ENCODE measurements at regions not wholly inside any gene's neighbourhood (a gene's known extent, or its start where the extent isn't known, plus 50 kb on each side); places are given as distances from the start of the nearest gene placed in this dataset.
A peak's percentile ranks its signal among the peaks of the same experiment; 100 is the strongest.

DNA sequence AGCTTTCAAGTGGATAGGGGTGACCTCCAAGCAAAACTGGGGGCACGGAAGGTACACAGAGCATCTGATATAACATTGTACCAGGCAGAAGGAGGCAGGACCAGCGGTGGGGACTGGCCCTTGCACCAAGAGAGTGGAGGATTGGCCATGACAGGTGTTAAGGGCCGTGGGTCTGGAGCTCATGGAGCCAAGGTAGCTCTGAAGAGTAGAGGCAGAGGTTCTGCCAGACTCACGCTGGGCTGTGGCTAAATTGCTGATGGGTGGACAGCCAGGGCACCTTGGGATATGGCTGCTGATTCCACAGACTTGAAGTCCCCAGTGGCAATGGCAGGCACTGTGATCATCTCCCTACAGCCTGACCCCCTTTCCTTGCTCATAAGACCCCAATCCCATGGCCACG is 65.9 kb upstream of the NKD1 start:
- H3K9me3 ChIP-seq, result peaks cover 0 to 6% (median 3%) of the 10 kb centered on the region in 4 donors
- H3K4me3 ChIP-seq, result no peak overlapping the region
- WGBS, 2 donors, result 78 to 87% methylated on average over 4 of the region's 5 CpGs
- no peaks in the 10 kb centered on the region for H3K36me3 ChIP-seq
- no peak overlapping the region for H3K27ac ChIP-seq
- TF ChIP-seq, protein P1, sequence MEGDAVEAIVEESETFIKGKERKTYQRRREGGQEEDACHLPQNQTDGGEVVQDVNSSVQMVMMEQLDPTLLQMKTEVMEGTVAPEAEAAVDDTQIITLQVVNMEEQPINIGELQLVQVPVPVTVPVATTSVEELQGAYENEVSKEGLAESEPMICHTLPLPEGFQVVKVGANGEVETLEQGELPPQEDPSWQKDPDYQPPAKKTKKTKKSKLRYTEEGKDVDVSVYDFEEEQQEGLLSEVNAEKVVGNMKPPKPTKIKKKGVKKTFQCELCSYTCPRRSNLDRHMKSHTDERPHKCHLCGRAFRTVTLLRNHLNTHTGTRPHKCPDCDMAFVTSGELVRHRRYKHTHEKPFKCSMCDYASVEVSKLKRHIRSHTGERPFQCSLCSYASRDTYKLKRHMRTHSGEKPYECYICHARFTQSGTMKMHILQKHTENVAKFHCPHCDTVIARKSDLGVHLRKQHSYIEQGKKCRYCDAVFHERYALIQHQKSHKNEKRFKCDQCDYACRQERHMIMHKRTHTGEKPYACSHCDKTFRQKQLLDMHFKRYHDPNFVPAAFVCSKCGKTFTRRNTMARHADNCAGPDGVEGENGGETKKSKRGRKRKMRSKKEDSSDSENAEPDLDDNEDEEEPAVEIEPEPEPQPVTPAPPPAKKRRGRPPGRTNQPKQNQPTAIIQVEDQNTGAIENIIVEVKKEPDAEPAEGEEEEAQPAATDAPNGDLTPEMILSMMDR (IDR thresholded peaks at IDR 0.05), result no peak
- TF ChIP-seq EP300 (IDR thresholded peaks at IDR 0.05) (no peak), POLR2A (IDR thresholded peaks at IDR 0.05) (no peak), POLR2AphosphoS5 (IDR thresholded peaks at IDR 0.05) (no peak)
- no peaks in the 10 kb centered on the region for H3K4me1 ChIP-seq
- DNase-seq, result no peak
- H3K27me3 ChIP-seq, result peaks cover 0 to 4% (median 0%) of the 10 kb centered on the region in 4 donors
- no peak for ATAC-seq (ENCODE audit: low FRiP score in 2 of 2)

DNA sequence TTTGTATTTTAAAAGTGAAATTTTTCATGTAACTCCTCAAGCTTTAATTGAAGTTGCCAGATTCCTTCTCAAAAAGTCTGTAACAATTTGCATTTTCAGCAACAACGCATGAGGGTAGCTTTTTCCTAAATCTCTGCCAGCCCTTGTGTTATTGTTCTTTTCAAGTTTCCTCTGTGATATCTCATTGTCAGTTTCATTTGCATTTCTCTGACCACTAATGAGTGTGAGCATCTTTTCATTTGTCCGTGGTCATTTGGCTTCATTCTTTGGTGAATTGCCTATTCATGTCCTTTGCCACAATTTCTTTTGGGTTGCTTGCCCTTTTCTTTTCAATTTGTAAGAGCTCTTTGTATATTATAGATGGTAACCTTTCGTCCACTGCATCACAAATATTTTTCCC is 68.0 kb upstream of the NKD1 start:
- 77 to 91% methylated on average over 3 of the region's 3 CpGs for WGBS, 2 donors
- peaks cover 0 to 4% (median 0%) of the 10 kb centered on the region in 4 donors for H3K27me3 ChIP-seq
- no peak overlapping the region for H3K4me3 ChIP-seq
- ATAC-seq (ENCODE audit: low FRiP score in 2 of 2), result no peak
- no peaks in the 10 kb centered on the region for H3K4me1 ChIP-seq
- no peak for DNase-seq
- H3K36me3 ChIP-seq, result no peaks in the 10 kb centered on the region
- H3K9me3 ChIP-seq, result peaks cover 0 to 5% (median 2%) of the 10 kb centered on the region in 4 donors
- no peak overlapping the region for H3K27ac ChIP-seq
- TF ChIP-seq POLR2AphosphoS5 (IDR thresholded peaks at IDR 0.05) (no peak), EP300 (IDR thresholded peaks at IDR 0.05) (no peak), POLR2A (IDR thresholded peaks at IDR 0.05) (no peak)
- TF ChIP-seq, protein P1 (IDR thresholded peaks at IDR 0.05), result no peak

DNA sequence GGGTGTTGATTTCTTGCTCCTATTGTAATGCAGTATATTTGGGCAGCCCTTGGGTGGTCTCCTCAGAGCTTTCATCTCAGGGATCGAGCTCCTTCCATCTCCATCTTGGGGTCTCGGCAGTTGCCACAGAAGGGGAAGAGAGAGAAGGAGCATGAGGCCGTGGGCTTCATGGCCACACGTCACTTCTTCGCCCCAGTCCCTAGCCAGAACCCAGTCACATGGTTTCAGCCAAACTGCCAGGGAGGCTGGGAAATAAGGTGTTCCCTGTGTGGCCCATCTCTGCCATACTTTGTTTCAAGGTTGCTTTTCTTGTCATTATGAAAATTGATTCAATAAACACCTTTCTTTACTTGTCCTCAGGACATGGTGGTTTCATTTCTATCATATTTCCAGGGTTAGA is 68.4 kb upstream of the NKD1 start:
- Histone ChIP-seq H3K36me3 (no peaks in the 10 kb centered on the region), H3K9me3 (peaks cover 0 to under 1% (median 0%) of the 10 kb centered on the region in 4 donors), H3K27ac (no peak overlapping the region), H3K4me3 (no peak overlapping the region), H3K27me3 (peaks cover 0 to 4% (median 0%) of the 10 kb centered on the region in 4 donors), H3K4me1 (no peaks in the 10 kb centered on the region)
- TF ChIP-seq, protein P1 (IDR thresholded peaks at IDR 0.05), result no peak
- TF ChIP-seq POLR2AphosphoS5 (IDR thresholded peaks at IDR 0.05), result no peak
- no peak for TF ChIP-seq EP300 (IDR thresholded peaks at IDR 0.05)
- TF ChIP-seq POLR2A (IDR thresholded peaks at IDR 0.05), result no peak
- WGBS, 2 donors, result 87 to 88% methylated on average over 5 of the region's 5 CpGs
- no peak for ATAC-seq (ENCODE audit: low FRiP score in 2 of 2)
- DNase-seq, result no peak

DNA sequence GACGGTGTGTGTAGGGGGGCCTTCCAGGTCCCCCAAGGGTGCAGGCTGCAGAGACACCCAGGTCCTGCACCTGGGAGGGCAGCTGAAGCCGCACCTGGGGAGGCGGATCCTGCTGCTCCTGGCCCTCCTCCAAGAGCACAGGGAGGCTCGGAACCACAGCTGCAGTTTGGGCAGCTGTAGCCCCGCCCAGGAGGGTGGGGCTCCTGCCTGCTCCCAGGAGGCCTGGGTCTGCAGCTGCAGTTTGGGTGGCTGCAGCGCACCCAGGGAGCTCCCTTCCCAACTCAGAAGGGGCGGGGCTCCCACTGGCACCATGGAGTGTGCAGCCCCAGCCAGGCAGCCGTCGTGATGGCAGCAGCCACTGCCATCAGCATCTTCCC is 69.4 kb upstream of the NKD1 start:
- peak in 1 of 2 donors; percentile 17 for ATAC-seq (ENCODE audit: low FRiP score in 2 of 2)
- H3K36me3 ChIP-seq, result no peaks in the 10 kb centered on the region
- WGBS, 2 donors, result 70 to 92% methylated on average over 4 to 9 of the region's 9 CpGs
- H3K9me3 ChIP-seq, result no peaks in the 10 kb centered on the region
- peak in 1 of 2 donors; percentile 50 for DNase-seq
- no peaks in the 10 kb centered on the region for H3K4me1 ChIP-seq
- H3K27me3 ChIP-seq, result peaks cover 0 to 4% (median 0%) of the 10 kb centered on the region in 4 donors
- no peak overlapping the region for H3K27ac ChIP-seq
- no peak for TF ChIP-seq EP300 (IDR thresholded peaks at IDR 0.05)
- no peak overlapping the region for H3K4me3 ChIP-seq

DNA sequence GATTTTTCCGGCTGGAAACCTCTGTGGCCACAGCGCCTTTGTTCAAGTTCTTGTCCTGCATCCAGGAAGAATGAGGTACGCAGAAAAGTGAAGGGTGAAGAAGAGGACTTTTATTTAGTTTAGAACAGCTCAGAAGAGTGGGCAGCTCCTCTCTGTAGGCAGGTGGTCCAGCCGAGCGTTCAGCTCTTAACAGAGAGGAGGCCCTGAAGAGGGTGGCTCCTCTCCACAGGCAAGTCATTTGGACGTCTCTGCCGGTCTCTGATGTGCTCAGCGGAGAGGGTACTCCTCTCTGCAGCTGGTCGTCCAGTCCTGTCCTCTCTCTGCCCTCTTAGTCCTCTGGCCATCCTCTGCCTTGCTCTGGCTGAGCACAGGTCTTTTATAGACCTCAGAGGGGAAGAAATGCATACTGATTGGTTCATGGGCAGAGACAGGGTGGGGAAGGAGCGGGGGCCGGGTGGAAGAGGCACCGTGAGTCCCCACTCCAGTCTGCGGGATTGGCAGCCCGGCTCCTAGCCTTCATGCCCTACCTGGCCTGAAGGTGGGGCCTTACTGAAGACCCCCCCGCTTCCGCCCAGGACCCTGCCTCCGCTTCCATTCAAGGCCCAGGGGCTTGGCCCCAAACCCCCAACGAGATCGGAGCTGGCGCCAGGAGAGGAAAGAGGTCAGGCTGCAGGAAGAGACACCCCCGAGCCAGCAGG is 70.0 kb upstream of the NKD1 start:
- TF ChIP-seq EP300 (IDR thresholded peaks at IDR 0.05), result no peak
- no peak for TF ChIP-seq POLR2A (IDR thresholded peaks at IDR 0.05)
- no peak for TF ChIP-seq POLR2AphosphoS5 (IDR thresholded peaks at IDR 0.05)
- TF ChIP-seq, protein P1 (IDR thresholded peaks at IDR 0.05), result no peak
- DNase-seq (peak in 1 of 2 donors; percentile 43), ATAC-seq (ENCODE audit: low FRiP score in 2 of 2) (peak in 1 of 2 donors; percentile 8)
- Histone ChIP-seq H3K36me3 (no peaks in the 10 kb centered on the region), H3K4me3 (no peak overlapping the region), H3K27ac (no peak overlapping the region), H3K9me3 (no peaks in the 10 kb centered on the region), H3K4me1 (no peaks in the 10 kb centered on the region), H3K27me3 (peaks cover 0 to 4% (median 0%) of the 10 kb centered on the region in 4 donors)
- WGBS, 2 donors, result 67 to 70% methylated on average over 11 to 19 of the region's 21 CpGs

Data from upper lobe of left lung (tissue), 6 donors.